ENCODE measurements at regions not wholly inside any gene's neighbourhood (a gene's known extent, or its start where the extent isn't known, plus 50 kb on each side); places are given as distances from the start of the nearest gene placed in this dataset.

GRCh38 chr4:53697016-53697685, 105.9 kb upstream of the LNX1 start:
- TF ChIP-seq, protein P1, sequence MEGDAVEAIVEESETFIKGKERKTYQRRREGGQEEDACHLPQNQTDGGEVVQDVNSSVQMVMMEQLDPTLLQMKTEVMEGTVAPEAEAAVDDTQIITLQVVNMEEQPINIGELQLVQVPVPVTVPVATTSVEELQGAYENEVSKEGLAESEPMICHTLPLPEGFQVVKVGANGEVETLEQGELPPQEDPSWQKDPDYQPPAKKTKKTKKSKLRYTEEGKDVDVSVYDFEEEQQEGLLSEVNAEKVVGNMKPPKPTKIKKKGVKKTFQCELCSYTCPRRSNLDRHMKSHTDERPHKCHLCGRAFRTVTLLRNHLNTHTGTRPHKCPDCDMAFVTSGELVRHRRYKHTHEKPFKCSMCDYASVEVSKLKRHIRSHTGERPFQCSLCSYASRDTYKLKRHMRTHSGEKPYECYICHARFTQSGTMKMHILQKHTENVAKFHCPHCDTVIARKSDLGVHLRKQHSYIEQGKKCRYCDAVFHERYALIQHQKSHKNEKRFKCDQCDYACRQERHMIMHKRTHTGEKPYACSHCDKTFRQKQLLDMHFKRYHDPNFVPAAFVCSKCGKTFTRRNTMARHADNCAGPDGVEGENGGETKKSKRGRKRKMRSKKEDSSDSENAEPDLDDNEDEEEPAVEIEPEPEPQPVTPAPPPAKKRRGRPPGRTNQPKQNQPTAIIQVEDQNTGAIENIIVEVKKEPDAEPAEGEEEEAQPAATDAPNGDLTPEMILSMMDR (IDR thresholded peaks at IDR 0.05), result no peak
- no peak for TF ChIP-seq POLR2A (IDR thresholded peaks at IDR 0.05)
- TF ChIP-seq EP300 (IDR thresholded peaks at IDR 0.05), result no peak
- TF ChIP-seq POLR2AphosphoS5 (IDR thresholded peaks at IDR 0.05), result no peak
